SK-N-SH treated with all-trans-retinoic acid at 6 μM for 48 hours (cell line): ENCODE measurements at regions not wholly inside any gene's neighbourhood (a gene's known extent, or its start where the extent isn't known, plus 50 kb on each side); places are given as distances from the start of the nearest gene placed in this dataset.
A peak's percentile ranks its signal among the peaks of the same experiment; 100 is the strongest.

Source experiments
- ATAC-seq: fragments of 200-7000 bp; cut with Tn5 transposase; 3 replicates; pipeline ENCODE4 v1.9.1; 2020; ENCODE audit warnings: mild to moderate bottlenecking, moderate library complexity
- ARNTL ChIP-seq: fragments of 450-650 bp; formaldehyde crosslinking; IDR thresholded peaks from 2 replicates; pipeline ENCODE4 v1.5.0; 2020; ENCODE audit warnings: low read depth, mild to moderate bottlenecking, moderate library complexity, borderline replicate concordance
- BACH2 ChIP-seq: fragments of 250-450 bp; sonication (Bioruptor Pico); IDR thresholded peaks from 2 replicates; pipeline ENCODE4 v1.9.0; 2021; ENCODE audit warnings: mild to moderate bottlenecking, borderline replicate concordance
- CSDC2 ChIP-seq: fragments of 250-450 bp; sonication (Bioruptor Pico); IDR thresholded peaks from 2 replicates; pipeline ENCODE4 v1.5.0; 2020; ENCODE audit warnings: mild to moderate bottlenecking, moderate library complexity
- ESRRG ChIP-seq: fragments of 250-450 bp; sonication (Bioruptor Pico); IDR thresholded peaks from 2 replicates; pipeline ENCODE4 v1.6.1; 2021; ENCODE audit warnings: mild to moderate bottlenecking
- GLIS3 ChIP-seq: fragments of 250-450 bp; sonication (Bioruptor Pico); IDR thresholded peaks from 2 replicates; pipeline ENCODE4 v1.5.0; 2020; ENCODE audit warnings: mild to moderate bottlenecking, moderate library complexity
- ISL1 ChIP-seq: fragments of 250-450 bp; sonication (Bioruptor Pico); IDR thresholded peaks from 2 replicates; pipeline ENCODE4 v2.1.2; 2022; ENCODE audit warnings: mild to moderate bottlenecking, moderate library complexity
- OSR1 ChIP-seq: fragments of 250-450 bp; sonication (Bioruptor Pico); IDR thresholded peaks from 2 replicates; pipeline ENCODE4 v1.8.0; 2022; ENCODE audit warnings: moderate library complexity, mild to moderate bottlenecking, inconsistent platforms
- PATZ1 ChIP-seq: fragments of 250-450 bp; sonication (Bioruptor Pico); IDR thresholded peaks from 2 replicates; pipeline ENCODE4 v1.8.0; 2020; ENCODE audit warnings: mild to moderate bottlenecking, moderate library complexity, borderline replicate concordance
- PPARA ChIP-seq: fragments of 250-450 bp; sonication (Bioruptor Pico); IDR thresholded peaks from 2 replicates; pipeline ENCODE4 v1.5.0; 2020; ENCODE audit warnings: mild to moderate bottlenecking, borderline replicate concordance
- RARB ChIP-seq: fragments of 250-450 bp; sonication (Bioruptor Pico); IDR thresholded peaks from 2 replicates; pipeline ENCODE4 v1.8.0; 2021; ENCODE audit warnings: mild to moderate bottlenecking, moderate library complexity
- SNAI2 ChIP-seq: fragments of 250-450 bp; sonication (Bioruptor Pico); IDR thresholded peaks from 2 replicates; pipeline ENCODE4 v1.5.0; 2020; ENCODE audit warnings: mild to moderate bottlenecking, moderate library complexity
- TCF4 ChIP-seq: fragments of 250-450 bp; sonication (Bioruptor Pico); IDR thresholded peaks from 2 replicates; pipeline ENCODE4 v1.8.0; 2021; ENCODE audit warnings: mild to moderate bottlenecking, moderate library complexity, borderline replicate concordance
- TOX ChIP-seq: fragments of 250-450 bp; sonication (Bioruptor Pico); IDR thresholded peaks from 2 replicates; pipeline ENCODE4 v1.8.0; 2021; ENCODE audit warnings: mild to moderate bottlenecking, moderate library complexity, borderline replicate concordance
- ZC3H10 ChIP-seq: fragments of 250-450 bp; sonication (Bioruptor Pico); IDR thresholded peaks from 2 replicates; pipeline ENCODE4 v1.5.1; 2021; ENCODE audit warnings: mild to moderate bottlenecking, moderate library complexity
- ZFP3 ChIP-seq: fragments of 250-450 bp; sonication (Bioruptor Pico); IDR thresholded peaks from 2 replicates; pipeline ENCODE4 v1.5.0; 2020; ENCODE audit warnings: mild to moderate bottlenecking, moderate library complexity
- ZFP30 ChIP-seq: fragments of 450-650 bp; formaldehyde crosslinking; IDR thresholded peaks from 2 replicates; pipeline ENCODE4 v1.5.0; 2022; ENCODE audit warnings: mild to moderate bottlenecking, moderate library complexity
- ZNF565 ChIP-seq: fragments of 450-650 bp; formaldehyde crosslinking; conservative IDR thresholded peaks from 2 replicates; pipeline ENCODE4 v1.5.0; 2020; ENCODE audit warnings: low read depth, mild to moderate bottlenecking, moderate library complexity
- ZNF70 ChIP-seq: fragments of 450-650 bp; formaldehyde crosslinking; IDR thresholded peaks from 2 replicates; pipeline ENCODE4 v1.5.0; 2020; ENCODE audit warnings: mild to moderate bottlenecking, moderate library complexity
- ZNF8 ChIP-seq: fragments of 450-650 bp; formaldehyde crosslinking; IDR thresholded peaks from 2 replicates; pipeline ENCODE4 v1.5.0; 2020; ENCODE audit warnings: mild to moderate bottlenecking, moderate library complexity
- TF ChIP-seq, protein P1 (sequence below): fragments of 250-450 bp; sonication (Bioruptor Pico); IDR thresholded peaks from 2 replicates; pipeline ENCODE4 v1.8.0; 2021; ENCODE audit warnings: low read depth, mild to moderate bottlenecking, moderate library complexity, borderline replicate concordance
- TF ChIP-seq, protein P2 (sequence below): fragments of 250-450 bp; sonication (Bioruptor Pico); IDR thresholded peaks from 2 replicates; pipeline ENCODE4 v1.5.1; 2020; ENCODE audit warnings: low read depth, mild to moderate bottlenecking, moderate library complexity
- TF ChIP-seq, protein P3 (sequence below): fragments of 250-450 bp; sonication (Bioruptor Pico); IDR thresholded peaks from 2 replicates; pipeline ENCODE4 v1.5.0; 2020; ENCODE audit warnings: mild to moderate bottlenecking, moderate library complexity

- TF ChIP-seq ZNF565 (no peak), PPARA (CRISPR knock-in tag) (no peak), ESRRG (CRISPR knock-in tag) (no peak), ZFP30 (CRISPR knock-in tag) (no peak), ISL1 (CRISPR knock-in tag) (no peak), ZNF8 (CRISPR knock-in tag) (no peak), RARB (CRISPR knock-in tag) (no peak)
- TF ChIP-seq, protein P1, sequence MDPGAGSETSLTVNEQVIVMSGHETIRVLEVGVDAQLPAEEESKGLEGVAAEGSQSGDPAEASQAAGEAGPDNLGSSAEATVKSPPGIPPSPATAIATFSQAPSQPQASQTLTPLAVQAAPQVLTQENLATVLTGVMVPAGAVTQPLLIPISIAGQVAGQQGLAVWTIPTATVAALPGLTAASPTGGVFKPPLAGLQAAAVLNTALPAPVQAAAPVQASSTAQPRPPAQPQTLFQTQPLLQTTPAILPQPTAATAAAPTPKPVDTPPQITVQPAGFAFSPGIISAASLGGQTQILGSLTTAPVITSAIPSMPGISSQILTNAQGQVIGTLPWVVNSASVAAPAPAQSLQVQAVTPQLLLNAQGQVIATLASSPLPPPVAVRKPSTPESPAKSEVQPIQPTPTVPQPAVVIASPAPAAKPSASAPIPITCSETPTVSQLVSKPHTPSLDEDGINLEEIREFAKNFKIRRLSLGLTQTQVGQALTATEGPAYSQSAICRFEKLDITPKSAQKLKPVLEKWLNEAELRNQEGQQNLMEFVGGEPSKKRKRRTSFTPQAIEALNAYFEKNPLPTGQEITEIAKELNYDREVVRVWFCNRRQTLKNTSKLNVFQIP: no peak
- TF ChIP-seq, protein P2, sequence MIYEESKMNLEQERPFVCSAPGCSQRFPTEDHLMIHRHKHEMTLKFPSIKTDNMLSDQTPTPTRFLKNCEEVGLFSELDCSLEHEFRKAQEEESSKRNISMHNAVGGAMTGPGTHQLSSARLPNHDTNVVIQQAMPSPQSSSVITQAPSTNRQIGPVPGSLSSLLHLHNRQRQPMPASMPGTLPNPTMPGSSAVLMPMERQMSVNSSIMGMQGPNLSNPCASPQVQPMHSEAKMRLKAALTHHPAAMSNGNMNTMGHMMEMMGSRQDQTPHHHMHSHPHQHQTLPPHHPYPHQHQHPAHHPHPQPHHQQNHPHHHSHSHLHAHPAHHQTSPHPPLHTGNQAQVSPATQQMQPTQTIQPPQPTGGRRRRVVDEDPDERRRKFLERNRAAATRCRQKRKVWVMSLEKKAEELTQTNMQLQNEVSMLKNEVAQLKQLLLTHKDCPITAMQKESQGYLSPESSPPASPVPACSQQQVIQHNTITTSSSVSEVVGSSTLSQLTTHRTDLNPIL: no peak
- TF ChIP-seq, all 23 proteins: peak for 0
- no peak for ATAC-seq
Observed at GRCh38 chr12:47554046-47554653, 151.7 kb downstream of the RPAP3 start.

DNA sequence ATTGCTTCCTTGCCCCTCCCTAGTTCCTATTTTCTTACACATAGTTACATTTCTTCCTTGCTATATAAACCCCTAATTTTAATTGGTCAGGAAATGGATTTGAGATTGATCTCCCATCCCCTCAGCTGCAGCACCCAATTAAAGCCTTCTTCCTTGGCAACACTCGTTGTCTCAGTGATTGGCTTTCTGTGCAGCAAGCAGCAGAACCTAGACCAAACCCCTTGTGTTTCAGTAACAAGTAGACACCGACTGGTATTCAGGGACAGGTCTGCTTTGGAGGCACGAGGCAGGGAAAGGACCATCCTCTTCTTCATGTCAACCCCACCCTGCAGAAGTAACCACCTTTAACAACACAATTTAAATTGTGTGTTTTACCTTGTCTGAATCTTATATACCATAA is 152.6 kb downstream of the RPAP3 start:
- no peak for ATAC-seq

DNA sequence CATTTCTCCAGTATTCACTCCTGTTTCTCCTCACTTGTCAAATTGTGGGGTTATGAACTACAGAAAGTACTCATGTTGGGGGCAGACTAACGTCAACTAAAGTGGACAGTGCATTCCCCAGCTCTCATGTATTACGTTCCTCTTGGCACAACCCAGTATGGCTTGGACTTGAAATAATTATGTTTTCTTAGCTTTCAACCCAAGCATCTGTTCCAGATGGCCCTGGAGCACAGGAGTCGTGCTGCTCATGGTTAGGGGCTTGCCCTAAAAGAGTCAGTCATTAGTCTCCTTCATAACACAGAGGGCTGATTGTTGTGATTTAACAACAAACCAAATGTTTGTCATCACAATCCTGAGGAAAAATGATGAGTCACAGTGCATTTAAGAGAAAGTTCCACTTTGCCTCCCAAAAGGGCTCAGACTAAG is 154.4 kb downstream of the RPAP3 start:
- no peak for TF ChIP-seq ZNF565
- peak; percentile 75 for TF ChIP-seq ISL1 (CRISPR knock-in tag)
- peak; percentile 20; the same call in 1 of the 2 replicates for TF ChIP-seq PATZ1 (CRISPR knock-in tag)
- no peak; the same call in 2 of the 3 replicates for ATAC-seq

More for the DNA sequence above, 152.6 kb downstream of the RPAP3 start:
- TF ChIP-seq ISL1 (CRISPR knock-in tag) (no peak), SNAI2 (CRISPR knock-in tag) (no peak), ZNF565 (no peak), ZNF8 (CRISPR knock-in tag) (no peak), PPARA (CRISPR knock-in tag) (no peak), ZNF70 (CRISPR knock-in tag) (no peak), GLIS3 (no peak), ARNTL (CRISPR knock-in tag) (no peak), ESRRG (CRISPR knock-in tag) (no peak)

- no peak for ATAC-seq
- no peak for TF ChIP-seq GLIS3
- no peak for TF ChIP-seq ZNF565
- no peak for TF ChIP-seq PPARA (CRISPR knock-in tag)
- no peak for TF ChIP-seq TCF4 (CRISPR knock-in tag)
- no peak for TF ChIP-seq PATZ1 (CRISPR knock-in tag)
- no peak for TF ChIP-seq ZNF8 (CRISPR knock-in tag)
- no peak for TF ChIP-seq ZNF70 (CRISPR knock-in tag)
- no peak for TF ChIP-seq TOX (CRISPR knock-in tag)
- TF ChIP-seq ZFP3: no peak
- no peak for TF ChIP-seq ZC3H10 (CRISPR knock-in tag)
- TF ChIP-seq BACH2: no peak
- TF ChIP-seq ARNTL (CRISPR knock-in tag): no peak
- TF ChIP-seq CSDC2 (CRISPR knock-in tag): no peak
- TF ChIP-seq, protein P3, sequence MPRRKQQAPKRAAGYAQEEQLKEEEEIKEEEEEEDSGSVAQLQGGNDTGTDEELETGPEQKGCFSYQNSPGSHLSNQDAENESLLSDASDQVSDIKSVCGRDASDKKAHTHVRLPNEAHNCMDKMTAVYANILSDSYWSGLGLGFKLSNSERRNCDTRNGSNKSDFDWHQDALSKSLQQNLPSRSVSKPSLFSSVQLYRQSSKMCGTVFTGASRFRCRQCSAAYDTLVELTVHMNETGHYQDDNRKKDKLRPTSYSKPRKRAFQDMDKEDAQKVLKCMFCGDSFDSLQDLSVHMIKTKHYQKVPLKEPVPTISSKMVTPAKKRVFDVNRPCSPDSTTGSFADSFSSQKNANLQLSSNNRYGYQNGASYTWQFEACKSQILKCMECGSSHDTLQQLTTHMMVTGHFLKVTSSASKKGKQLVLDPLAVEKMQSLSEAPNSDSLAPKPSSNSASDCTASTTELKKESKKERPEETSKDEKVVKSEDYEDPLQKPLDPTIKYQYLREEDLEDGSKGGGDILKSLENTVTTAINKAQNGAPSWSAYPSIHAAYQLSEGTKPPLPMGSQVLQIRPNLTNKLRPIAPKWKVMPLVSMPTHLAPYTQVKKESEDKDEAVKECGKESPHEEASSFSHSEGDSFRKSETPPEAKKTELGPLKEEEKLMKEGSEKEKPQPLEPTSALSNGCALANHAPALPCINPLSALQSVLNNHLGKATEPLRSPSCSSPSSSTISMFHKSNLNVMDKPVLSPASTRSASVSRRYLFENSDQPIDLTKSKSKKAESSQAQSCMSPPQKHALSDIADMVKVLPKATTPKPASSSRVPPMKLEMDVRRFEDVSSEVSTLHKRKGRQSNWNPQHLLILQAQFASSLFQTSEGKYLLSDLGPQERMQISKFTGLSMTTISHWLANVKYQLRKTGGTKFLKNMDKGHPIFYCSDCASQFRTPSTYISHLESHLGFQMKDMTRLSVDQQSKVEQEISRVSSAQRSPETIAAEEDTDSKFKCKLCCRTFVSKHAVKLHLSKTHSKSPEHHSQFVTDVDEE (CRISPR knock-in tag): no peak
- TF ChIP-seq SNAI2 (CRISPR knock-in tag): no peak
- TF ChIP-seq OSR1 (CRISPR knock-in tag): no peak
- no peak for TF ChIP-seq RARB (CRISPR knock-in tag)
- no peak for TF ChIP-seq ESRRG (CRISPR knock-in tag)
Observed at GRCh38 chr12:47549258-47549657, 156.6 kb downstream of the RPAP3 start.
